ENCODE measurements at regions not wholly inside any gene's neighbourhood (a gene's known extent, or its start where the extent isn't known, plus 50 kb on each side); places are given as distances from the start of the nearest gene placed in this dataset.

DNA sequence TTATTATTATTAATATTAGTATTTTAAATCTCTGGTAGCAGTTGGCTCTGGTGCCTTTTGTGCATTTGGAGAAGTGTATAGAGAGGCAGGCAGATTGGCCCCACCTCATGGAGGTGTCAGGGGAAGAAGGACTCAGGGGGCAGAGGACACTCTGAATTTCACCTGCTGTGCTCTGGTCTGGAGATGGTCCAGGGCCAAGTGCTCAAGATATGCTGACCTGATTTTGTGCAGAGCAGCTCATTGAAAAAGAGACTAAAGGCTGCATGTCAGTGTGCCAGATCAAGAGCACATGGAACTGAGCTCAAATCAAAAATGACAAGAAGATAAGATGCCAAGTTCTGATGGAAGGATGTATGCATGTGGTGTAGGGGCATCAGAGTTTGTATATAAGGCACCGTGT is 323.6 kb upstream of the TNP1 start:
- DNase-seq, result no peak

- no peak for DNase-seq
Observed at GRCh38 chr2:217182926-217183325, 323.1 kb upstream of the TNP1 start.

GRCh38 chr2:217181512-217181911 is 321.6 kb upstream of the TNP1 start:
- no peak for DNase-seq

DNA sequence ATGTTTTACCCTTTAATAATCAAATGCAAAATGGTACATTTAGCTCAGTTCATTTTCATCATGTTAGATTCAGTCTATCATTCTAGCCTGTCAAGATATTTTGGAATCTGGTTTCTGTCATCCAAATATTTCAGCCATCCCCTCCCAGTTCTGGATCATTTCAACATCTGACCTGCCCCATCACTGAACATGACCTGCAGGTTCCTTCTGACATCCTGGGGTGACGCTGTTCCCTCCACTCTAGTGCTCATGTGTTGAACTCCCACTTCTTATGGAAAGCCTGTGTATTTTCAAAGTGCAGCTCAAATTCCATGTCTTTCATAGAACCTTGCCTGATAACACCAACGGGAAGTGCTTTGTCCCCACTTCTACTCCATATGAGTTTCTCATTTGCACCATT is 320.0 kb upstream of the TNP1 start:
- no peak for DNase-seq

- DNase-seq, result no peak
Observed at GRCh38 chr2:217178341-217178740, 318.5 kb upstream of the TNP1 start.

- DNase-seq, result no peak
Observed at GRCh38 chr2:217177720-217178119, 317.9 kb upstream of the TNP1 start.

- DNase-seq, result no peak
Observed at GRCh38 chr2:217171874-217172273, 312.0 kb upstream of the TNP1 start.

- no peak for DNase-seq
Observed at GRCh38 chr2:217168496-217168895, 308.6 kb upstream of the TNP1 start.

DNA sequence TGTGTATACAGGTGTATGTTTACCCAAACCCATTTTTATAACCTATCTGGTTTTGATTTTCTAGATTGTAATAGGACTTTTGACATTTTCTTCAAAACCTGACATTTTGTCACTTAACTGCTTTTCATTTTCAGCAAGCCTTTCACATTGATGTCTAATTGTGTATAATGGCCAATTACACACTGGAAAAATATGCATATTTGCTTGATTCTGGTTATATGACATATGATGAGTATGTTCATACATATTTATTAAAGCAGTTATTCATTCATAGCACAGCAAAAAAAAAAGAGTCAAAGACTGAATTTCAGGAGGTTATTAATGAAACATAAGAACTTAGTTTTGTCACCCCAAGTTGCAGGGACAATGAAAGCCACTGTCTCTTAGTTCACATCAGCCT is 307.7 kb upstream of the TNP1 start:
- no peak for DNase-seq

- DNase-seq, result no peak
Observed at GRCh38 chr2:217166241-217166850, 306.5 kb upstream of the TNP1 start.

- DNase-seq, result no peak
Observed at GRCh38 chr2:217165547-217165946, 305.7 kb upstream of the TNP1 start.

GRCh38 chr2:217163987-217164386 is 304.1 kb upstream of the TNP1 start:
- DNase-seq, result no peak

- DNase-seq, result no peak
Observed at GRCh38 chr2:217162533-217162932, 302.7 kb upstream of the TNP1 start.

DNA sequence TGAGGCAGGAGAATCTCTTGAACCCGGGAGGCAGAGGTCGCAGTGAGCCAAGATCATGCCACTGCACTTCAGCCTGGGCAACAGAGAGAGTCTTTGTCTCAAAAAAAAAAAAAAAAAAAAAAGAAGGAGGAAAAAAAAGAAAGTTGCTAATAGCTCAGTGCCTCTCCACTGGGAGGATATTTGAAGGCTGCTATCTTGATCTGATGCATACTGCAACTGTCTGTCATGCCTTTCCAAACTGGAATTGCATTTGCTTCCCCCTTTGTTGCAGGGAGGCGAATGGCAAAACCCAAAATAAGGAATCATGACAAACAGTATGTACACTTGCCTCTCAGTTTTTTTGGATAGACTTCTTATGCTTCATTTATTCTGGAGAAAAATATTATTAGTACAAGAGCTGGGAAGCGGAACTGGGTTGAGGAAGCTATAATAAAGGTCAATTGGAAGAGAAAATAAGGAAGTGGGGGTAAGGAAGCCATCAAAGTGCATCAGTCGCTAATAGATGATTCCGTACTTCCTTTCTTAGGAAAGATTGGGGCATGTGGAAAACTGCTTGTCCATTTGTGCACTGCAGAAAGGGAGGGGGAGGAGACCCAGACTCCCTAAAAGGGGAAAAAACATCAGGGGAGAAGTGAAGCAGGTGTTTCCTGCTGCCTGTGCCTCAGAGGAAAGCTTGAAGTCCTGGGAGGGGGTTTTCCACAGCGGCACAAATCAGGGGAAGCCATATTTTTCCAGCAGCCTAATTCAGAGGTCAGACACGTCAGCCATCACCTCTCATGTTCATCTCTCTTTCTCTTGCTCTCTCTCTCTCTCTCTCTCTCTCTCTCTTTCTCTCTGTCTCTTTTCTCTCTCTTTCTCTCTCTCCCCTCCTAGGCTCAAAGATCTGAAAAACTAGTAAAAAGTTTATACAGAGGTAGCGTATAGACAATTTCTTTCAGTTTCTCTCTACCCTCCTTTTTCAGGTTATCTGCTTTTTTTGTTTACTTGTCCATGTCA is 301.4 kb upstream of the TNP1 start:
- no peak for DNase-seq

GRCh38 chr2:217160103-217160743 is 300.4 kb upstream of the TNP1 start:
- no peak for DNase-seq

GRCh38 chr2:217158928-217159327 is 299.1 kb upstream of the TNP1 start:
- no peak for DNase-seq

- DNase-seq, result no peak
Observed at GRCh38 chr2:217157581-217157980, 297.7 kb upstream of the TNP1 start.

DNA sequence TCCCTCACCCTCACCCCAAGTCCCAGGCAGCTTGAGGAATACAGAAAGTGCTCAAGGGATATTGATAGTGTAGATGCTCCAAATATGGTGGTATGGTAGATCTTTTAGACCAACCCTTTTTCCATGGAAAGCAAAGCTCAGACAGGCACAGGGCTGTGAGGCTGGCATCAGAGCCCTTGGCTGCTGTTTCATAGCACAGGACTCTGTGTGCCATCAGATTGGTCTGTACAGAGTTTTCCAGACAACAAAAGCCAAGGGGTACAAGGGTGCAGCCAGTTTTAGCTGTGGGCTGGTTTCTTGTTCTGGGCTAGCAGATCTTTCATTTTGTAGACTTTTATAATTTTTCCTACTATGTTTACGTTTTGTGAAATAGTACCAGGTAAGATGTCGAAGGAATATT is 296.9 kb upstream of the TNP1 start:
- no peak for DNase-seq

DNA sequence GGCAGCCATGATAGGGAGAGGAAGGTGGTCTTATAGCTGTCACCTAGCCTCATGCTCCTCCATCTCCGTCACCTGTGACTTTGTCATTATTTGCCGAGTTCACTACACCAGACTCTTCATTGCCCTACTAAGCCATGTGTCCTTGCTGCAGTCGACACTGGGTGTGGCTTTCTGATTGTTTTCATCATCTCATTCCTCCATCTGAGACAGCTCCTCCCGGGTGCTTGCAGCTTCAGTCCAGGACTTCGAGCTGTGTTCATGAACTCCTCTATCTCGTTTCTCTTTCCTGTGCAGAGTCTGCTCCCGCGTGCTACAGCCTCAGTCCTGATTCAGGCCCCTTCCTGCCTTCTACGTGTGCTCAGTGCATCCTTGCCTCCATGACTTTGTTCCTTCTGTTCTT is 295.1 kb upstream of the TNP1 start:
- DNase-seq, result no peak

GRCh38 chr2:217153510-217153909 is 293.6 kb upstream of the TNP1 start:
- no peak for DNase-seq

DNA sequence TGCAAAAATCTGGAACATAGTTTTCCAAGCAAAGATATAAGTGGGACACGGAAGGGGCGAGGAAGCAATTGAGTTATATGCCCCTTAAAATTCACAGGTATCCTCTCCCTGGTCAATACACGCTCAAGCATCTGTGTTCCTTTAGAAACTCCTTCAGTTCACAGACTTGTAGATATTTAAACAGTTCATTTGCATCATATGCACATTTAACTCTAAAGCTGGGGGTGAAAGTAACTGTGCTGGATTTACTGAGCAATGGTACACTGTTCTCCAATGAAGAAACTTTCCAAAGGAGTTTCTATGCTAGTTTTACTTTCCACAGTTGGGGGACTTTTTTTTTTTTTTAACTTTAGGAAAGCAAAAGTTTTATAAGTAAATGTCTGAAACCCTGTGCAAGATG is 293.0 kb upstream of the TNP1 start:
- DNase-seq, result no peak

DNA sequence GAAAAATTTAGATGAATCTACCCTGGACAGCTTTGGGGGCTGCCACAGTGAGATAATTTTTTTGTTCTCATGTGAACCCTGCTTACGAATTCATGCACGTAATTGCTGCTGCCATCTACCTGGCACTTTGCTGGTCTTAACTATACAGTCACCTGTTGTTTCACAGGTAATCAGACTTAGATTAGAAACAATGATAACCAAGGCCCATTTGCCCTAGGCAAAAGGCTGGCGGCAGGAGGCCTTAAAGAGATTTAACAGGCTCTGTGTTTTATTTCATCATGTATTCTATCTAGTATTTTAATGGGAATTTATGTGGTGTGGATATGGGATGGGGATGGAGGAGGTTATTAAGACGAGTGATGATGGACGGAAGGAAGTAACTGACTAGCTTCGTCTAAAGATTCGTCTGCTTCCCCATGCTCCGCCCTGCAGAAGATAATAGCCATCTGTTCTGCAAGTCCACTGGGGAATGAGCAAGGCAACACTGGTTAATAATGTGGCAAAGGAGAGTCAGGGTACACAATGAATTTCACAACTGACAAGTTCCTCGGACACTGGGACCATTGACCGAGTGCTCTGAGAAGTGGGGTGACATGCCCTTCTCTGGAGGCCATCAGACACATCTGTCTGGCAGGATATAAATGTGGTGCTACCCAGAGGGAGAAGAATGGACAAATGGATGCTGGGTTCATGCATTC is 291.8 kb upstream of the TNP1 start:
- no peak for DNase-seq

DNA sequence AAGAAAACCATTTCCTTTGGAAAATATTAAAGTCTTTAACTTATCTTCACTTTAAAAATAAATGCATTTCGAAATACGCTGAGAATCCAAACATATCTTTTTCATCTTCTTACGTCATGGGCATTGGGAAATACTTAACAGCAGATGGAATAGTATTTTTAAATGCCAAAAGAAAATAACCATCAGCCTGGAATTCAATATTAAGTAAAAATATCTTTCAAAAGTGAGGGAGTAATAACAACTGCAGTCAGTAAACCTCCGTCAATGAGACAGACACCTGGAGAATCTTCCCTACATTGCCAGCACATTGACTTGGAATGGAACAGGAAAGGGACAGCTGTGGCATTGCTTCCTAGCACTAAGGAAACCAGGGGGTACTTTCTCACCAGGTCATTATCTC is 290.4 kb upstream of the TNP1 start:
- no peak for DNase-seq
